ENCODE measurements at regions not wholly inside any gene's neighbourhood (a gene's known extent, or its start where the extent isn't known, plus 50 kb on each side); places are given as distances from the start of the nearest gene placed in this dataset.

DNA sequence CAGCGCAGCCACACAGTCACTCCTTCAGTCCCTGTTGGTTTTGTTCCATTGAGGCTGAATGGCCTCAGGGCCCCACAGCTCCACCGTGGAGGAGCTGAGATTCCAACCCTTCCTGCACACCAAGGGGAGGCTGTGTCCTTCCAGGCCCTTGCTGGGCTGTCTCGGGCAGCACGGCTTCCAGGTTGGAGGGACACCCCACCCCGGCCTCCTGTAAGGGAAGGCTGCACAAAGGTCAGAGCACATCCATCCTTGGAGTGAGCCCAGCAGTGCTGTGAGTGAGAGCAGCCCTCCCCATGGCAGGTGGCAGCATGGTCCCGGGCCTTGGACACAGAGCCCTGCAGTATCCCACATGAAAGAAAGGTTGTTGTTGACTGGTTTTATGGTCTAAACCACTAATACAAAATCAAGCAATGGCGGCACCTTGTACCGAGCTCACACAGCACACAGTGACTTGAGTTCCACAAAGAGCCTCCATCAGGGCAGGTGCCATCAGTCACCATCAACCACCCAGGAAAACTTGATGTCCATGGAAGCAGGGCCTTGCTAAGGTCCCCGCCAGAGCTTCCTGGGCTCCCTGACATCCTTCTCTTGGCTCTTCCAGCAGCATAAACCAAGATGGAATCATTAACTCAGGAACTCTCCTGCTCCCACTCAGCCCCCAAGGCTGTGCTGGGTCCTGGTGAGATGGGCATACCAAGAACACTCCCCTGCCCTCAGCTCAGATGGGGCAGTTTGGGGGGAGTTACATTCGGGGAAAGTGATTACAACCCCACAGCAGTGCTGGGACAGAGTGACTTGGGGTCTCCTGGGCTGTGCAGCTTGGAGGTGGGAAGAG is 1500.4 kb downstream of the TBC1D22A start:
- RAD21 ChIA-PET (ENCODE audit: low non-redundant PET in 1 of 2, low total read pairs in 2 of 2, uncharacterized antibody in 2 of 2, unreplicated experiment in 2 of 2), result no interaction called here
- intact Hi-C loops (cut with micrococcal nuclease), result no loop called here

More for the DNA sequence above, 1500.4 kb downstream of the TBC1D22A start:
- Histone ChIP-seq H3K9me2 (ENCODE audit: insufficient read depth) (no peaks in the 10 kb centered on the region), H3K79me2 (ENCODE audit: insufficient read depth, low read length) (no peaks in the 10 kb centered on the region), H3K27me3 (ENCODE audit: insufficient read depth, low read length) (no peaks in the 10 kb centered on the region; the same call in 1 of the 2 replicates), H3K4me3 (replicated peaks in 1 of 2; ENCODE audit: low read depth in 1 of 2, low read length in 2 of 2) (no peak overlapping the region), H3K9me3 (ENCODE audit: control insufficient read depth in 1 of 2, insufficient read depth in 1 of 2, low read depth in 1 of 2, low read length in 2 of 2) (peaks cover 0 to 4% of the 10 kb centered on the region in 2 experiments; a peak in 2 of 4 replicates), H3K36me3 (ENCODE audit: control insufficient read depth in 1 of 2, insufficient read depth in 2 of 2, low read length in 2 of 2) (no peaks in the 10 kb centered on the region), H3K4me1 (ENCODE audit: control insufficient read depth in 1 of 2, insufficient read depth in 2 of 2, low read length in 2 of 2) (no peaks in the 10 kb centered on the region), H4K20me1 (ENCODE audit: insufficient read depth) (no peaks in the 10 kb centered on the region), H2AFZ (ENCODE audit: low read depth, low read length, poor library complexity, severe bottlenecking) (no peak overlapping the region), H3K4me2 (ENCODE audit: low read length) (no peak overlapping the region), H3K9ac (ENCODE audit: low read length) (no peak overlapping the region), H3K27ac (ENCODE audit: low read depth, low read length) (no peak overlapping the region)
- no peak for DNase-seq (ENCODE audit: low read depth, low spot score)
- BruUV-seq (replicated peaks), result no TSS peak
- TF ChIP-seq EGR1 (IDR thresholded peaks at IDR 0.05; ENCODE audit: low read depth) (no peak), POLR2A (IDR thresholded peaks at IDR 0.05; ENCODE audit: borderline replicate concordance, extremely low read depth, insufficient read depth, insufficient read length) (no peak), CBX3 (IDR thresholded peaks at IDR 0.05; ENCODE audit: low read depth) (no peak), SIN3A (IDR thresholded peaks at IDR 0.05; ENCODE audit: low read depth) (no peak), ELF1 (IDR thresholded peaks at IDR 0.05; ENCODE audit: borderline replicate concordance, low read depth) (no peak), SRF (IDR thresholded peaks at IDR 0.05; ENCODE audit: low read depth) (no peak), CEBPB (IDR thresholded peaks at IDR 0.05; ENCODE audit: low read depth) (no peak), JUND (IDR thresholded peaks at IDR 0.05) (no peak), POLR2AphosphoS5 (IDR thresholded peaks at IDR 0.05; ENCODE audit: low read depth, low read length) (no peak), EZH2phosphoT487 (IDR thresholded peaks at IDR 0.05; ENCODE audit: borderline replicate concordance) (no peak)
- TF ChIP-seq, protein P1, sequence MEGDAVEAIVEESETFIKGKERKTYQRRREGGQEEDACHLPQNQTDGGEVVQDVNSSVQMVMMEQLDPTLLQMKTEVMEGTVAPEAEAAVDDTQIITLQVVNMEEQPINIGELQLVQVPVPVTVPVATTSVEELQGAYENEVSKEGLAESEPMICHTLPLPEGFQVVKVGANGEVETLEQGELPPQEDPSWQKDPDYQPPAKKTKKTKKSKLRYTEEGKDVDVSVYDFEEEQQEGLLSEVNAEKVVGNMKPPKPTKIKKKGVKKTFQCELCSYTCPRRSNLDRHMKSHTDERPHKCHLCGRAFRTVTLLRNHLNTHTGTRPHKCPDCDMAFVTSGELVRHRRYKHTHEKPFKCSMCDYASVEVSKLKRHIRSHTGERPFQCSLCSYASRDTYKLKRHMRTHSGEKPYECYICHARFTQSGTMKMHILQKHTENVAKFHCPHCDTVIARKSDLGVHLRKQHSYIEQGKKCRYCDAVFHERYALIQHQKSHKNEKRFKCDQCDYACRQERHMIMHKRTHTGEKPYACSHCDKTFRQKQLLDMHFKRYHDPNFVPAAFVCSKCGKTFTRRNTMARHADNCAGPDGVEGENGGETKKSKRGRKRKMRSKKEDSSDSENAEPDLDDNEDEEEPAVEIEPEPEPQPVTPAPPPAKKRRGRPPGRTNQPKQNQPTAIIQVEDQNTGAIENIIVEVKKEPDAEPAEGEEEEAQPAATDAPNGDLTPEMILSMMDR (IDR thresholded peaks at IDR 0.05 in 2 of 3, conservative IDR thresholded peaks at IDR 0.05 in 1 of 3; ENCODE audit: borderline replicate concordance in 1 of 3, insufficient read depth in 1 of 3, low read depth in 2 of 3, low read length in 2 of 3), result no peak
- TF ChIP-seq, protein P2, sequence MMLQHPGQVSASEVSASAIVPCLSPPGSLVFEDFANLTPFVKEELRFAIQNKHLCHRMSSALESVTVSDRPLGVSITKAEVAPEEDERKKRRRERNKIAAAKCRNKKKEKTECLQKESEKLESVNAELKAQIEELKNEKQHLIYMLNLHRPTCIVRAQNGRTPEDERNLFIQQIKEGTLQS (IDR thresholded peaks at IDR 0.05), result no peak
- TF ChIP-seq, protein P3, sequence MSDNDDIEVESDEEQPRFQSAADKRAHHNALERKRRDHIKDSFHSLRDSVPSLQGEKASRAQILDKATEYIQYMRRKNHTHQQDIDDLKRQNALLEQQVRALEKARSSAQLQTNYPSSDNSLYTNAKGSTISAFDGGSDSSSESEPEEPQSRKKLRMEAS (IDR thresholded peaks at IDR 0.05), result no peak
- TF ChIP-seq, protein P4, sequence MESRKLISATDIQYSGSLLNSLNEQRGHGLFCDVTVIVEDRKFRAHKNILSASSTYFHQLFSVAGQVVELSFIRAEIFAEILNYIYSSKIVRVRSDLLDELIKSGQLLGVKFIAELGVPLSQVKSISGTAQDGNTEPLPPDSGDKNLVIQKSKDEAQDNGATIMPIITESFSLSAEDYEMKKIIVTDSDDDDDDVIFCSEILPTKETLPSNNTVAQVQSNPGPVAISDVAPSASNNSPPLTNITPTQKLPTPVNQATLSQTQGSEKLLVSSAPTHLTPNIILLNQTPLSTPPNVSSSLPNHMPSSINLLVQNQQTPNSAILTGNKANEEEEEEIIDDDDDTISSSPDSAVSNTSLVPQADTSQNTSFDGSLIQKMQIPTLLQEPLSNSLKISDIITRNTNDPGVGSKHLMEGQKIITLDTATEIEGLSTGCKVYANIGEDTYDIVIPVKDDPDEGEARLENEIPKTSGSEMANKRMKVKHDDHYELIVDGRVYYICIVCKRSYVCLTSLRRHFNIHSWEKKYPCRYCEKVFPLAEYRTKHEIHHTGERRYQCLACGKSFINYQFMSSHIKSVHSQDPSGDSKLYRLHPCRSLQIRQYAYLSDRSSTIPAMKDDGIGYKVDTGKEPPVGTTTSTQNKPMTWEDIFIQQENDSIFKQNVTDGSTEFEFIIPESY (IDR thresholded peaks at IDR 0.05; ENCODE audit: extremely low read depth, insufficient replicate concordance, low read length), result no peak
- POLR2A ChIA-PET, result no interaction called here
- no peak for ATAC-seq
- CTCF ChIA-PET, result no interaction called here
